Neural progenitor cell (in vitro differentiated cells): ENCODE measurements at regions not wholly inside any gene's neighbourhood (a gene's known extent, or its start where the extent isn't known, plus 50 kb on each side); places are given as distances from the start of the nearest gene placed in this dataset.

Source experiments
- CTCF ChIP-seq: fragments of 200-600 bp; sonication (generic); IDR thresholded peaks from 2 replicates; pipeline ENCODE4 v1.5.1; 2017; ENCODE audit warnings: antibody characterized with exemption, mild to moderate bottlenecking
- EZH2 ChIP-seq: fragments of 200-600 bp; sonication (generic); IDR thresholded peaks from 2 replicates; pipeline ENCODE4 v1.6.1; 2017; ENCODE audit warnings: antibody characterized with exemption, mild to moderate bottlenecking, moderate library complexity
- EZH2phosphoT487 ChIP-seq: fragments of 200-600 bp; sonication (generic); IDR thresholded peaks from 2 replicates; pipeline ENCODE4 v1.6.1; 2017; ENCODE audit warnings: antibody characterized with exemption

DNA sequence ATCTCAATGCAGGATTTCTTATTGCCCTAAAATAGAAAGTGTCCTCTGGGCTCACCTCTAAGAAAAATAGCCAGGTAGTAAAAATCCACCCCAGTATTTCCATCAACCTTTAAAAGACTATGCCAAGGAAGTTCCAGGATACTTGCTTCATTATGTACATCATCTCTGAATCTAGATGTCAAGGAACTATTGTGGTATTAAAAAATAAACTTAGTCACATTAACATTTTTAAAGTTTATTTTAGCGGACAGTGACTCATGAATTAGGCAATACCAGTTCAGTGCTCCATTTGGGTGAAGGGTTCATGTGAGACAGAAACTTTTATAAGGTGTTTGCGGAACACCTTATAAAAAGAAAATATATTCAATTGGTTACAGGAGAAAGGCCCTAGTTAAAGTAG is 209.2 kb downstream of the ADAM29 start:
- TF ChIP-seq CTCF: no peak
- no peak for TF ChIP-seq EZH2
- no peak for TF ChIP-seq EZH2phosphoT487
